T-helper 1 cell treated with Interleukin-12 subunit alpha and Interleukin-12 subunit beta and Interleukin-4 antibody, amounts not matched to agents 30 ng/mL and 1 ng/mL, for 36 hours (primary cell): ENCODE measurements at regions not wholly inside any gene's neighbourhood (a gene's known extent, or its start where the extent isn't known, plus 50 kb on each side); places are given as distances from the start of the nearest gene placed in this dataset.

Source experiments
- intact Hi-C: fragments of 100-400 bp; cut with micrococcal nuclease; formaldehyde crosslinking; loops from one replicate; pipeline ENCODE4 v1.15.1; 2024

GRCh38 chr18:33960417-33960816 lies 264.3 kb downstream of the NOL4 start:
- intact Hi-C loops = no loop called here

GRCh38 chr18:33959609-33960008 lies 265.1 kb downstream of the NOL4 start:
- intact Hi-C loops = no loop called here

- intact Hi-C loops = no loop called here
Measured at GRCh38 chr18:33957707-33958106, 267.0 kb downstream of the NOL4 start.

- intact Hi-C loops = no loop called here
Measured at GRCh38 chr18:33951031-33951430, 273.7 kb downstream of the NOL4 start.

GRCh38 chr18:33946336-33946735 lies 278.4 kb downstream of the NOL4 start:
- intact Hi-C loops = loop anchor here (5.0 kb wide), 1 partner anchor 51 kb away; no protein-coding TSS in a partner anchor

- intact Hi-C loops = no loop called here
Measured at GRCh38 chr18:33944493-33944892, 280.2 kb downstream of the NOL4 start.

GRCh38 chr18:33937270-33937816 lies 287.4 kb downstream of the NOL4 start:
- intact Hi-C loops = loop anchor here (10.0 kb wide), 1 partner anchor 63 kb away; no protein-coding TSS in a partner anchor

- intact Hi-C loops = loop anchor here (10.0 kb wide), 1 partner anchor 59 kb away; no protein-coding TSS in a partner anchor
Measured at GRCh38 chr18:33934258-33934657, 290.5 kb downstream of the NOL4 start.

- intact Hi-C loops = no loop called here
Measured at GRCh38 chr18:33928231-33928630, 296.5 kb downstream of the NOL4 start.

- intact Hi-C loops = no loop called here
Measured at GRCh38 chr18:33924576-33924975, 300.1 kb downstream of the NOL4 start.

- intact Hi-C loops = no loop called here
Measured at GRCh38 chr18:33923980-33924379, 300.7 kb downstream of the NOL4 start.

GRCh38 chr18:33918571-33918970 lies 306.1 kb downstream of the NOL4 start:
- intact Hi-C loops = no loop called here

- intact Hi-C loops = no loop called here
Measured at GRCh38 chr18:33916200-33916599, 308.5 kb downstream of the NOL4 start.

- intact Hi-C loops = no loop called here
Measured at GRCh38 chr18:33914399-33914798, 310.3 kb downstream of the NOL4 start.

- intact Hi-C loops = no loop called here
Measured at GRCh38 chr18:33906046-33906445, 318.7 kb downstream of the NOL4 start.

- intact Hi-C loops = no loop called here
Measured at GRCh38 chr18:33901894-33902512, 322.7 kb downstream of the NOL4 start.

- intact Hi-C loops = no loop called here
Measured at GRCh38 chr18:33900638-33901037, 322.6 kb downstream of the ASXL3 start.

GRCh38 chr18:33898427-33898826 lies 320.4 kb downstream of the ASXL3 start:
- intact Hi-C loops = no loop called here

- intact Hi-C loops = loop anchor here (10.0 kb wide), 1 partner anchor 57 kb away; no protein-coding TSS in a partner anchor
Measured at GRCh38 chr18:33878213-33878612, 300.2 kb downstream of the ASXL3 start.

- intact Hi-C loops = loop anchor here (10.0 kb wide), 1 partner anchor 60 kb away; no protein-coding TSS in a partner anchor
Measured at GRCh38 chr18:33875029-33875565, 297.1 kb downstream of the ASXL3 start.

GRCh38 chr18:33873112-33873511 lies 295.1 kb downstream of the ASXL3 start:
- intact Hi-C loops = loop anchor here (10.0 kb wide), 1 partner anchor 62 kb away; no protein-coding TSS in a partner anchor

- intact Hi-C loops = loop anchor here (10.0 kb wide), 1 partner anchor 63 kb away; no protein-coding TSS in a partner anchor
Measured at GRCh38 chr18:33871363-33872025, 293.5 kb downstream of the ASXL3 start.
